NCI-H1048 (cell line): ENCODE measurements at regions not wholly inside any gene's neighbourhood (a gene's known extent, or its start where the extent isn't known, plus 50 kb on each side); places are given as distances from the start of the nearest gene placed in this dataset.

ENCODE experiments used
- DNase-seq: peaks from one replicate; lab custom pipeline; 2025; lab: John Stamatoyannopoulos, UW

GRCh38 chr2:41580806-41581205, 467.0 kb upstream of the PKDCC start:
- no peak for DNase-seq

GRCh38 chr2:41595240-41595639, 452.6 kb upstream of the PKDCC start:
- DNase-seq: no peak

- no peak for DNase-seq
Observed at GRCh38 chr2:41597680-41598079, 450.1 kb upstream of the PKDCC start.

DNA sequence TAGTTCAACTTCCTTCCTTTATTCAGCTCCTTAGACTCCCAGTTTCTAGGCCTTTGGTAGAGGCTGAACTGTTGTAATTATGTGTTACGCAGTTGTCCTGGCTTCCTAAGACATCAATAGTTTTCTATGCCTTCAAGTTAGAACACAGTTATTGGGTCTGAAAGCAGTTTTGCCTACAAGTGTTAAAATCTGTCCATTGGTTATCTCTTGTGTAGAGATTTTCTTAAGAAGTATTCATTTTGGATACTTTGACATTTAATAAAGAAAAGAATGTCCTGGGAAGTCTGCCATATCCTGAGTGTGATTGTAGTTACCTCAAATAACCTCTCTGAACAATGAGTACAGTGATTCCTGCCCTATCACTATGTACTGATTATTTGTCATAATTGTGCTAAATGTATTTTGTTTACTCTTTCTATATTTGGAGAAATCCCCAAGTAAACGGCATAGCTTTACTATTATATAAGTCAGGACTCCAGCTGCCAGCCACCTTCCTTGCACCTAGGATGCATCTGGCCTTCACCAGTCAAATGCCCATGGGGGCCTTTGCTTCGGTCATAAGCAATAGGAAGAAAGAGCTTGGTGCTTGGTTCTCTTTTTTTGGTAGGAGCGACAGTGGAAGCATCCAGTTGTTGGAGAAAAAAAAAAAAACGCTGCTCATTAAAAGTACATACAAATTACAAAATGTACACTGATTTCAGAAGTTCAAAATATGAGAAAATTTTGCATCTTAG, 449.5 kb upstream of the PKDCC start:
- DNase-seq: no peak

DNA sequence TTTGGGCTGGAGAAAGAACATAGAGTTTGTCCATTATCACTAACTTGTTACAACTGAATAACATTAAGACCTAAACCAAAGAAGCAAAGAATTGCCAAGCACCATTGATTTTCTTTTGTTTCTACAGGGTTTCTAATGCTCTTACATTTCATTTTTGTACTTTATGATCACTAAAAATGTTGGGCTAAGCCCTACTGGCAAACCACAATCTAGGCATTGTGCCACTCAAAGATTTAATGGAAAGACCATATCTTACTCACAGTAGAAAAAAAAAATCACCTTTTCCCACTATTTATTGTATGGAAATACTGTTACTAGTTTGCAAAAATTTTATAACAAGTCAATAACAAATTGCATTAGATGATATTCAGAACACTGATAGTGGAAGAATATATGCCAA, 447.4 kb upstream of the PKDCC start:
- no peak for DNase-seq

DNA sequence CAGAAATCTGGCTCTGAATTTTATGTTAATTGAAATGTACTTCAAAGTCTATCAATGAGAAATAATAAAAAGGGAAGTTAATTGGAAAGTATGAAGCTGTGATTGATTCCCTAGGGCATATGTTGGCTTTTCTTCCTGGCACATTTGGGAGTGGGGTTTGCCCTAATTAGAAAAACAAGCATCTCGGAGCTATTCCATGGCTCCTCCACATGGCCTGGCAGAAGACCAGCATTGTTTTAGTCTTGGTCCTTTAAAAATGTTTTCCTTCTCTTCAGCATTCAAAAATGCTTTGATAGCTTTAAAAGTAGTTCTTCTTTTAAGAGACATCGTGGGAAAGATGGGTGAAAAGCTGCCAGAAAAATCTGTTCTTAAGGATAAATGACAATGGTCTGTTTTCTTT, 445.5 kb upstream of the PKDCC start:
- no peak for DNase-seq

- DNase-seq: no peak
Observed at GRCh38 chr2:41605311-41605710, 442.5 kb upstream of the PKDCC start.

GRCh38 chr2:41605914-41606313, 441.9 kb upstream of the PKDCC start:
- no peak for DNase-seq

DNA sequence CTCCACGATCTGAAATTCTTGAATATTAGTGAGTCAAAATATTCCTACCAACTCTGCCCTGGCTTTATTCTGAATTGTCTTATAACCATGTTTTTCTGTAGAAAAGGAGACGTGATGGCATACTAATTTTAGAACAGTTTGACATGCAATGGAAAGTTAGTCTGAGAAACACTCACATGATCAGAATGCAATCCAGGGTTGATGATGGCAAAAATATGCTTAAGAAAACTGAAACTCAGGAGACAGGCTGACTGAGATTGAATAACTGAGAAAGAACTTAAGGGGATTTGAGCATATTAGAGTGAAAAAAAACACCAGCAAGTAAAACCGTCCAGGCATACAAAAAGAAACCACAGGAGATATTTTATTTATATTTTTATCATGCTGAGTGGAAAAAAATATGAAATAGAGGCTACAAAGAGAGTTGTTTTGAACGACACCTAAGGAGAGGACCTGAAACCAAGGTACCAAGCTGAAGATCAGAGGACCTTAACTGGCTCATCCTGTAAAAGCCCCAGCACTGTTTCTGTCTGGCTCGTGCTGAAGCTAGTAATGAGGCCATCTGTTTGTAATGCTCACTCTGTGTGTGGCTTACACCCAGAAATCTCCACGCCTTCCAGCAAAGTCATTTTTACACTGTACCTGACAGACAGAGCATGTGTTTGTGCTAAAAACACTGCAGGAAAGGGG, 437.2 kb upstream of the PKDCC start:
- DNase-seq: no peak

DNA sequence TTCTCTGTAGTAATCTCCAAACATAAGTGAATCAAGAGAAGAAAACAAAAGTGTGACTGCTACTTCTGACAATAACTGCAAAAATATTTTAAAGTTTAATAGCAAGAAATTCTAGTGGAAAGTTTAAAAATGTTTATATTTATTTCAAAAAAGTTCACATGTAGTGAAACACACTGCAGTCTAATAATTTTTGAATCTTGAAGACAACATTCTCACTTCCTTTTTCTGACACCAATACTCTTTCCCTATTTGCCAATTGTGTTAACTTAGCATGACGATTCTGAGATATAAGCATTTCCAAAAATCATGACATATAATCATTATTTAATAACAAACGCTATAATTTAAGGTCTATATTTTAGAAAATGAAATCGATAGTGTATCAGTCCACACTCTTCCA, 429.1 kb upstream of the PKDCC start:
- DNase-seq: no peak

GRCh38 chr2:41621095-41621494, 426.7 kb upstream of the PKDCC start:
- no peak for DNase-seq

DNA sequence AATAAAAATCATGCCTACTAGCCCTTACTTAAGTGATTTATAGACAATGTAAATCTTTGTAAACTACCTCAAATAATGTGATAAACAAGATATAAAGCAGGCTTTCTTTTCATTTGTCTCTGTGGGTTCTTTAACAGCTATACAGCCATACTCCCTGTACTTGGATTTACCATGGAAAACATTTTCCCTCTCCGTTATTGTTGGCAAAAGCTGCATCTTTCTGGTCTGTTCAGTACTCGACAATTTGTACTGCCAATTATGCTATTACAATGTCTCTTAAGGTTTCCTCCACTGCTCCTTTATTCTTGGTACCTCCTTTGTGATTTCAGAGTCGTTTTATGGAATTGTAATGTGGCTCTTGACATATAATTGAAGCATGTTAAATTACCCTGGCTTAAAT, 426.3 kb upstream of the PKDCC start:
- no peak for DNase-seq

DNA sequence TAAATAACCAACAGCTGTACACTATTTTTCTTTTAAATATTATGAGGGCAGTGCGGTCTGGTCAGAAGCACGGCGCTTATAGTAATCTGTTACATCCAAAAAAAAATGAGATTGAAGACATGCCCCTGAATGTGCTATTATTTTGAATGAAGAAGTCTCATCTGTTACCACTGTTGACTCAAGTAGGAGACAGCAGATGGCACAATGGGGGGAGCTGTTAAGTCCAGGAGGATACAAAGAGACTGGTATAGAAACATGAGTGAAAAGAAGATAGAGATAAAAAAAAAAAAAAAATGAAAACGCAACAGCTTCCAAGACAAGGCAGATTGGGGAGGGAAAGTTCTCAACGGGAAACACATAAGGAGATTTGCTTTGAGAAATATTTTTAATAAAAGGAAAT, 425.5 kb upstream of the PKDCC start:
- no peak for DNase-seq

DNA sequence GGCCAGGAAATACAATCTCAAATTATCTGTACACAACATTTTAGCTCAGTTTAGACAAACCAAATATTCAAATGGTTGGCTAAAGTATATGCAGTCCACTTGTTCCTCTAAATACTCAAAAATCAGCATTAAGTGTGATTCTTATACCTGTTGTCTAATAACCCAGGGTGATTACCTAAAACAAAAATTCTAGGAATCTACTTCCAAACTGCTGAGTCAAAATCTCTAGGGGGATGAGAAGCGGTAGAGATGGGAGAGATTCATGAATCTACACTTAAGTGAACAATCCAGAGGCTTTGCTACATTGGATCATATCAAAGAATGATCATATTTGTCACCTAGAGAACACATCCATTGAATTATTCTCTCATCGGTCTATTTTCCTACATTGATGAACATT, 420.9 kb upstream of the PKDCC start:
- DNase-seq: no peak

DNA sequence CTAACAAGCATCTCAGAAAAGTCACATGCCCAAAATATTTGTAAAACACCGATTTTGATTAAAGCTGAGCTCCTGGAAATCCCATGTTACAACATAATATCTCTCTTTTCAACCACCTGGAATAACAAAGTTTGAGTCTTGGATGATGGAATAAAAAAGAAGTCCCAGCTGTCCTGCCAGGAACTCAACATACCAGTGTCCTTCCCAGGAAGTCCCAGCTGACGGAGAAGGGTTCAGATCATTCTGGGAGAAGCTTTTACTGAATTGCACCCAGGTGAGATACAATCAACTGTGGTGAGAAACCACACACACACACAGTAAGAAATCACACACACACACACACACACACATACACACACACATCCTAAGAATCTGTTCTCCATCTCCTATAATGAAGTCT, 413.1 kb upstream of the PKDCC start:
- no peak for DNase-seq

DNA sequence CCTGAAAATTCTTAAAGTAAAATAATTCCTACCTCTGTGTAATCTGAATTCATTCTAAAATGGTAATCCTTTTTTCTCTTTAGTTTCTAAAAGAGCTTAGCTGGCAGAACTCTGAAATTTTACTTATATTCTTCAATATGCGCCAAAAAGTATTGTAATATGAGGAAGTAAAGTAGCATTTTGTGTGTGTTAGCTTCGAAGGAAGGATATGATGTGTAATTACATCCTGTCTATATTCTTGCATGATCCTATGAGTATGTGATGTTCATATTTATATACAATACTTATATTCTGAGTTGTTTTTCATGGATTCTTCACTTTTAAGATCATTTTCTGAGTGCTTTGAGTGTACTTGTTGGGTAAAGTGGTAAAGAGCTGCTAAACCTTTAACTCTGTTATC, 402.9 kb upstream of the PKDCC start:
- no peak for DNase-seq

DNA sequence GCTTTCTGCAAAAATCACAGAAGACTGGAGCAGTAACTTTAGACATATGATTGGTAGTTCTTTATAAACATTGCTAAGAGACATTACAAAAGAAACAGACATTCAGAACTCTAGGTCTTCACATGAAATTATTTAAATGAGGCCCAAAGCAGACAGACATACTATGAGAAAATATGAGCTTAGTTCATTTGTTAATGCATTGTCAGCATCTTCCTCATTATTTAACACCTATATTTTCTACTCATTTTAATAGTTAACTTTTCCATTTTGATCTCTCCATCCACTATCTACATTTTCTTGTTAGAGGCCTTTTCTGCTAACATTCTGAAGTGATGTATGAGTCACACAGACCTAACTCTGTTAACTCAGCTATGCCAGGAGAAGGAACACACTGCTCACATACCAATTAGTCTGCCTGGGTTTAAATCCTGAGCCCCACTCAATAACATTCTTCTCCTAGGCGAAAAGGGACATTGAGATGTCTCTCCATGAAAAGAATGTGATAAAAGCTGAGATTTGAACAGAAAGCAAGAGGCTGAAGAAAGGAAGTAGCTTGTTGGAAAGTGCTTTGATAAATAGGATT, 400.3 kb upstream of the PKDCC start:
- no peak for DNase-seq

GRCh38 chr2:41657226-41657625, 390.6 kb upstream of the PKDCC start:
- DNase-seq: no peak

DNA sequence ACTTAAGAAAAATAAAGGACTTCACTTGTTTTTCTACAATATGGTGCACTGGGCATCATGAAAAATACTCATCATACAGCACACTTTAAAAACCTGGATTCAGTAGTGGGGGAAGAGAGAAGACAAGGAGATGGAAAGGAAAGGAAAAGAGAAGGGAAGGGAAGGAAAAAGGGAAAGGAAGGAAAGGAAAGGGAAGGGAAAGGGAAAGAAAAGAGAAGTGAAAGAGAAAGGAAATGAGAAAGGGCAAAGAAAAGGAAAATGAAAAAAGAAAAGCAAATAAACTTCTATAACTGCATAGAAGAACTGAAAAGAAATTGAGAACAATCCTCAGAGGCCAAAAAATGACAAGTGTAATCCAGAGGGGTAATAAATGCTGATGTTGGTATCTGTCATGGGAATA, 388.1 kb upstream of the PKDCC start:
- DNase-seq: no peak

DNA sequence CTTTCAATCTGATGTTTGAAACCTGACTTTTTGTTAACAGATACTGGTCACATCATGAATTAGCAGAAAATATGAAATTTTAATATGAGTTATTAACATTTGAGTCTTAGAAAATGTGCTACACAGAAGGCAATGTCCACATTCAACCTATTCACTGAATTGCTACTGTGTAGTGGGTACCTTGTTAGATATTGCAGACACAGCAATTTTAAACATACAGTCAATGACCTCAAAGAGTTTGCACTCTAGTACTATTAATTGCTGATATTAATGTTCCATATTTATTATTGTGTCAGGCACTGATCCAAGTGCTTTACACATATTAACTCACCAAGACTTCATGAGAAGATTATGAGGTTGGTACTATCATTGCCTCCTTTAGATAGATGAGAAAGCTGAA, 385.4 kb upstream of the PKDCC start:
- no peak for DNase-seq

- no peak for DNase-seq
Observed at GRCh38 chr2:41663056-41663455, 384.8 kb upstream of the PKDCC start.

GRCh38 chr2:41668529-41668928, 379.3 kb upstream of the PKDCC start:
- no peak for DNase-seq

- DNase-seq: no peak
Observed at GRCh38 chr2:41678639-41679038, 369.2 kb upstream of the PKDCC start.

GRCh38 chr2:41686156-41686555, 361.7 kb upstream of the PKDCC start:
- DNase-seq: no peak
